Caco-2 (cell line): ENCODE measurements at regions not wholly inside any gene's neighbourhood (a gene's known extent, or its start where the extent isn't known, plus 50 kb on each side); places are given as distances from the start of the nearest gene placed in this dataset.

Experiments
- BruUV-seq: library from RNA; stranded (reverse); fragments of 400-500 nt; replicated peaks from 2 replicates; lab custom pipeline; 2021; lab: Mats Ljungman, UMichigan
- CTCF ChIA-PET: fragments of 300-600 bp; sonication (Branson Sonifier 250); formaldehyde crosslinking; loops from one replicate; lab custom pipeline; 2022; ENCODE audit warnings: antibody characterized with exemption; lab: Charles Lee
- POLR2A ChIA-PET: fragments of 300-600 bp; sonication (Branson Sonifier 250); formaldehyde crosslinking; loops from one replicate; lab custom pipeline; 2022; ENCODE audit warnings: antibody characterized with exemption; lab: Charles Lee
- DNase-seq, 2 experiments: peaks; one replicate each; pipeline versions ENCODE4 v3.0.0 to v3.0.0-alpha.2; 2020 to 2022
- H3K27me3 ChIP-seq: replicated peaks from 2 replicates; pipeline ENCODE4 v1.6.0; 2011; ENCODE audit warnings: low read length; ENCODE audit not compliant: control insufficient read depth, insufficient read depth
- H3K36me3 ChIP-seq: 2 replicates; pipeline ENCODE4 v1.5.1; 2011; ENCODE audit warnings: low read length; ENCODE audit not compliant: control insufficient read depth, insufficient read depth
- H3K4me1 ChIP-seq: fragments of 250-450 bp; sonication (Bioruptor Pico); 2 replicates; pipeline ENCODE4 v1.5.1; 2020; ENCODE audit warnings: mild to moderate bottlenecking
- H3K4me3 ChIP-seq: 2 replicates; pipeline ENCODE4 v1.5.1; 2011; ENCODE audit warnings: low read depth, mild to moderate bottlenecking, control low read depth, low read length
- H3K9me3 ChIP-seq: fragments of 250-450 bp; sonication (Bioruptor Pico); 2 replicates; pipeline ENCODE4 v1.5.1; 2020; ENCODE audit warnings: mild to moderate bottlenecking, moderate library complexity
- H3K27ac Mint-ChIP-seq: one replicate; pipeline ENCODE4 v1.8.0; 2022; ENCODE audit warnings: mixed read lengths; ENCODE audit not compliant: unreplicated experiment
- H3K27me3 Mint-ChIP-seq: one replicate; pipeline ENCODE4 v1.8.0; 2022; ENCODE audit warnings: mixed read lengths; ENCODE audit not compliant: insufficient read depth, unreplicated experiment
- H3K36me3 Mint-ChIP-seq: one replicate; pipeline ENCODE4 v1.8.0; 2022; ENCODE audit warnings: mild to moderate bottlenecking, mixed read lengths; ENCODE audit not compliant: insufficient read depth, unreplicated experiment
- H3K4me1 Mint-ChIP-seq: one replicate; pipeline ENCODE4 v1.8.0; 2022; ENCODE audit warnings: low read depth, mixed read lengths; ENCODE audit not compliant: unreplicated experiment
- H3K4me3 Mint-ChIP-seq: one replicate; pipeline ENCODE4 v1.8.0; 2022; ENCODE audit warnings: mild to moderate bottlenecking, moderate library complexity, mixed read lengths; ENCODE audit not compliant: unreplicated experiment
- H3K9me3 Mint-ChIP-seq: one replicate; pipeline ENCODE4 v1.8.0; 2022; ENCODE audit warnings: mixed read lengths; ENCODE audit not compliant: unreplicated experiment
- intact Hi-C: fragments of 100-400 bp; cut with micrococcal nuclease; formaldehyde crosslinking; loops from one replicate; pipeline ENCODE4 v1.10.0; 2022; ENCODE audit not compliant: unreplicated experiment
- TF ChIP-seq, protein P1 (sequence below), 2 experiments: fragments of 200-600 bp in 1 of 2; IDR thresholded peaks; 1 replicate in 1 of 2; 2 replicates in 1 of 2; pipeline versions ENCODE4 v1.5.1 to v1.8.0; 2011 to 2022; ENCODE audit warnings: antibody characterized with exemption in 1 of 2, control low read depth in 1 of 2, inconsistent platforms in 1 of 2, low read depth in 1 of 2, low read length in 1 of 2, mild to moderate bottlenecking in 1 of 2, moderate library complexity in 1 of 2; ENCODE audit not compliant: insufficient read depth in 1 of 2, severe bottlenecking in 1 of 2, unreplicated experiment in 1 of 2

DNA sequence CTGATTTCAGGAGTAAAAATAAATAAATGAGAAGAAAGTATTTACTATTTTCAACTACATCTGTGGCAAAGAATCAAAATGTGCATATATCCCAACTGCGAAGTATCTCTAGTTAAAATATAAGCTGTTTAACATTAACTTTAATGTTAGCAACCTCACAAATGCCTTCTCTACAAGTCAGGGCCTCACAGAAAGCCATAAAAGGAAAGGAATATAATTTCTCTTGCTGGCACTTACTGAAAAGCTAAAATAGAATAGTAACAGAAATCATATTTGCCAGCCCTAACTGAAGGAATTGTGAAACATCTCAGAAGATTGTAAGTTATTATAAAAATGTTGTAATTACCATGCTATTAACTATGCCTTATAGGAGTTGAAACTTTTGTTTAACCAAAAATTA, 65.1 kb upstream of the MBNL1 start:
- ChIA-PET CTCF (interaction anchor here (0.6 kb wide), 1 partner anchor 876 kb away, joined by 3 read pairs; no protein-coding TSS in a partner anchor), POLR2A (no interaction called here)
- Histone ChIP-seq H3K4me3 (no peak overlapping the region), H3K9me3 (no peaks in the 10 kb centered on the region), H3K36me3 (no peaks in the 10 kb centered on the region), H3K4me1 (peaks cover 10% of the 10 kb centered on the region), H3K27me3 (no peaks in the 10 kb centered on the region)
- Mint-ChIP-seq H3K27me3 (no peaks in the 10 kb centered on the region), H3K4me3 (no peak overlapping the region), H3K27ac (no peak overlapping the region), H3K9me3 (no peaks in the 10 kb centered on the region), H3K36me3 (no peaks in the 10 kb centered on the region), H3K4me1 (peaks cover 23% of the 10 kb centered on the region)
- intact Hi-C loops: no loop called here
- TF ChIP-seq, protein P1, sequence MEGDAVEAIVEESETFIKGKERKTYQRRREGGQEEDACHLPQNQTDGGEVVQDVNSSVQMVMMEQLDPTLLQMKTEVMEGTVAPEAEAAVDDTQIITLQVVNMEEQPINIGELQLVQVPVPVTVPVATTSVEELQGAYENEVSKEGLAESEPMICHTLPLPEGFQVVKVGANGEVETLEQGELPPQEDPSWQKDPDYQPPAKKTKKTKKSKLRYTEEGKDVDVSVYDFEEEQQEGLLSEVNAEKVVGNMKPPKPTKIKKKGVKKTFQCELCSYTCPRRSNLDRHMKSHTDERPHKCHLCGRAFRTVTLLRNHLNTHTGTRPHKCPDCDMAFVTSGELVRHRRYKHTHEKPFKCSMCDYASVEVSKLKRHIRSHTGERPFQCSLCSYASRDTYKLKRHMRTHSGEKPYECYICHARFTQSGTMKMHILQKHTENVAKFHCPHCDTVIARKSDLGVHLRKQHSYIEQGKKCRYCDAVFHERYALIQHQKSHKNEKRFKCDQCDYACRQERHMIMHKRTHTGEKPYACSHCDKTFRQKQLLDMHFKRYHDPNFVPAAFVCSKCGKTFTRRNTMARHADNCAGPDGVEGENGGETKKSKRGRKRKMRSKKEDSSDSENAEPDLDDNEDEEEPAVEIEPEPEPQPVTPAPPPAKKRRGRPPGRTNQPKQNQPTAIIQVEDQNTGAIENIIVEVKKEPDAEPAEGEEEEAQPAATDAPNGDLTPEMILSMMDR (IDR thresholded peaks at IDR 0.05; ENCODE audit: insufficient read depth in 1 of 2, low read depth in 1 of 2, low read length in 1 of 2, severe bottlenecking in 1 of 2, unreplicated experiment in 1 of 2): no peak
- no TSS peak for BruUV-seq
- no peak for DNase-seq

DNA sequence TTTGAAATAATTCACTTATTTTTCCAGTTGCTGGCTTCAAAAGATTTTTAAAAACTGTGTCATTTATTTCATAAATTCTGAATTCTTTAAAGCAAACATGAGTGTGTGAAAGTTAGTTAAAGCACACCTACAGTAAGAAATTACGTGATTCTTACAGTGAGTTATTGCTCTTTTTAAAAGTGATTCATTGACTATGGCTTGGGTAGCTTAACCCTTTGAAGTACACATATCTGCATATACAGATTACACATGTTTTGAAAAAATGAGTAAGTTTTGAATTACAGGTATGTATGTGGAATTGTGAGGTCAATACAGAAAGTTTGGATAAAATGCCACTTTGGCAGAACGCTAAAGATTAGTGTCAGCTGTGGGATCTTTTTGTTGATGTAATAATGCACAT, 64.5 kb upstream of the MBNL1 start:
- CTCF ChIA-PET: interaction anchor here (0.6 kb wide), 1 partner anchor 877 kb away, joined by 3 read pairs; no protein-coding TSS in a partner anchor
- intact Hi-C loops: no loop called here
- TF ChIP-seq, protein P1 (IDR thresholded peaks at IDR 0.05; ENCODE audit: insufficient read depth in 1 of 2, low read depth in 1 of 2, low read length in 1 of 2, severe bottlenecking in 1 of 2, unreplicated experiment in 1 of 2): no peak
- no peak overlapping the region for H3K4me3 ChIP-seq
- Mint-ChIP-seq H3K4me3 (no peak overlapping the region), H3K4me1 (peaks cover 23% of the 10 kb centered on the region), H3K27ac (no peak overlapping the region), H3K9me3 (no peaks in the 10 kb centered on the region), H3K27me3 (no peaks in the 10 kb centered on the region), H3K36me3 (no peaks in the 10 kb centered on the region)
- POLR2A ChIA-PET: no interaction called here
- H3K9me3 ChIP-seq: no peaks in the 10 kb centered on the region
- BruUV-seq: no TSS peak
- H3K4me1 ChIP-seq: peaks cover 10% of the 10 kb centered on the region
- DNase-seq: no peak
- no peaks in the 10 kb centered on the region for H3K27me3 ChIP-seq
- H3K36me3 ChIP-seq: no peaks in the 10 kb centered on the region

DNA sequence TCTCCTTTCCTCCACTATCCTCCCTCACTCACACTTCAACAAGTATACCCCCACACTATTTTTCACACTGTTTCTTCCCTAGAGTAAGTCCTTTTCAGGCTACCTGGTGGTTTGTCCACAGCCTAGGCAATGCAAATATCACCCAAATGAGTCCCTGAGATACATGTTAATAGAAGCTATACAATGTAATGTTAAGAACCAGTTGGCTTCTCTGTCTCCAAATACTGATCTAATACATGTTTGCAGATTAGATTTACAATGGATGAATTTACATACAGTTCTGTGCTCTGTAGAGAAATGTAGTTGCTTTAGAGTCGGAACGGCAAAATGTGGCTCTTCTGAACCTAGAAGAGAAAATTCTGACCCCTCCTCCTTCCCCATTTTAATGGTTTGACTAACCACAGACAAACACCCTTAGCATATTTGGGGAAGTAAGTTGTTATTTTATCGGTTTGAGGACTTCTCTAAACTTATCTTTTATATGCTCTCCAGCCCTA, 63.6 kb upstream of the MBNL1 start:
- DNase-seq: no peak
- Mint-ChIP-seq H3K4me1 (peaks cover 23% of the 10 kb centered on the region), H3K36me3 (no peaks in the 10 kb centered on the region), H3K27me3 (no peaks in the 10 kb centered on the region), H3K4me3 (no peak overlapping the region), H3K9me3 (no peaks in the 10 kb centered on the region), H3K27ac (no peak overlapping the region)
- intact Hi-C loops: no loop called here
- Histone ChIP-seq H3K9me3 (no peaks in the 10 kb centered on the region), H3K36me3 (no peaks in the 10 kb centered on the region), H3K4me3 (no peak overlapping the region), H3K27me3 (no peaks in the 10 kb centered on the region), H3K4me1 (peaks cover 10% of the 10 kb centered on the region)
- POLR2A ChIA-PET: no interaction called here
- CTCF ChIA-PET: no interaction called here
- BruUV-seq: no TSS peak
- TF ChIP-seq, protein P1 (IDR thresholded peaks at IDR 0.05; ENCODE audit: insufficient read depth in 1 of 2, low read depth in 1 of 2, low read length in 1 of 2, severe bottlenecking in 1 of 2, unreplicated experiment in 1 of 2): no peak
